ENCODE measurements at regions not wholly inside any gene's neighbourhood (a gene's known extent, or its start where the extent isn't known, plus 50 kb on each side); places are given as distances from the start of the nearest gene placed in this dataset.

GRCh38 chr11:29959488-29959887, 57.3 kb downstream of the KCNA4 start:
- no peak for DNase-seq (ENCODE audit: low spot score)
- H3K36me3 Mint-ChIP-seq (ENCODE audit: low read depth) = no peaks in the 10 kb centered on the region
- intact Hi-C loops (cut with micrococcal nuclease) = no loop called here
- no peak overlapping the region for H3K27ac Mint-ChIP-seq
- H3K9me3 Mint-ChIP-seq = peaks cover 6% of the 10 kb centered on the region
- H3K4me1 Mint-ChIP-seq (ENCODE audit: low read depth) = no peaks in the 10 kb centered on the region
- no peak overlapping the region for H3K4me3 Mint-ChIP-seq (ENCODE audit: low read depth)
- no peaks in the 10 kb centered on the region for H3K27me3 Mint-ChIP-seq (ENCODE audit: low read depth)

- intact Hi-C loops (cut with micrococcal nuclease) = no loop called here
- Mint-ChIP-seq H3K4me3 (ENCODE audit: low read depth) (no peak overlapping the region), H3K9me3 (peaks cover 13% of the 10 kb centered on the region), H3K27ac (no peak overlapping the region), H3K4me1 (ENCODE audit: low read depth) (no peaks in the 10 kb centered on the region), H3K27me3 (ENCODE audit: low read depth) (no peaks in the 10 kb centered on the region), H3K36me3 (ENCODE audit: low read depth) (no peaks in the 10 kb centered on the region)
- DNase-seq (ENCODE audit: low spot score) = no peak
Observed at GRCh38 chr11:29957431-29957830, 59.4 kb downstream of the KCNA4 start.

GRCh38 chr11:29956076-29956556, 60.7 kb downstream of the KCNA4 start:
- Mint-ChIP-seq H3K4me1 (ENCODE audit: low read depth) (no peaks in the 10 kb centered on the region), H3K4me3 (ENCODE audit: low read depth) (no peak overlapping the region), H3K27ac (no peak overlapping the region), H3K27me3 (ENCODE audit: low read depth) (no peaks in the 10 kb centered on the region), H3K36me3 (ENCODE audit: low read depth) (no peaks in the 10 kb centered on the region), H3K9me3 (peaks cover 19% of the 10 kb centered on the region)
- intact Hi-C loops (cut with micrococcal nuclease) = no loop called here
- DNase-seq (ENCODE audit: low spot score) = no peak

GRCh38 chr11:29943347-29943746, 73.5 kb downstream of the KCNA4 start:
- H3K4me3 Mint-ChIP-seq (ENCODE audit: low read depth) = no peak overlapping the region
- no peak overlapping the region for H3K27ac Mint-ChIP-seq
- no peaks in the 10 kb centered on the region for H3K4me1 Mint-ChIP-seq (ENCODE audit: low read depth)
- H3K9me3 Mint-ChIP-seq = peaks cover 17% of the 10 kb centered on the region
- no peak for DNase-seq (ENCODE audit: low spot score)
- intact Hi-C loops (cut with micrococcal nuclease) = no loop called here
- H3K27me3 Mint-ChIP-seq (ENCODE audit: low read depth) = no peaks in the 10 kb centered on the region
- H3K36me3 Mint-ChIP-seq (ENCODE audit: low read depth) = no peaks in the 10 kb centered on the region

GRCh38 chr11:29937526-29937925, 79.3 kb downstream of the KCNA4 start:
- intact Hi-C loops (cut with micrococcal nuclease) = no loop called here
- Mint-ChIP-seq H3K27ac (no peak overlapping the region), H3K27me3 (ENCODE audit: low read depth) (no peaks in the 10 kb centered on the region), H3K4me1 (ENCODE audit: low read depth) (no peaks in the 10 kb centered on the region), H3K36me3 (ENCODE audit: low read depth) (no peaks in the 10 kb centered on the region), H3K4me3 (ENCODE audit: low read depth) (no peak overlapping the region), H3K9me3 (peaks cover 14% of the 10 kb centered on the region)
- no peak for DNase-seq (ENCODE audit: low spot score)

DNA sequence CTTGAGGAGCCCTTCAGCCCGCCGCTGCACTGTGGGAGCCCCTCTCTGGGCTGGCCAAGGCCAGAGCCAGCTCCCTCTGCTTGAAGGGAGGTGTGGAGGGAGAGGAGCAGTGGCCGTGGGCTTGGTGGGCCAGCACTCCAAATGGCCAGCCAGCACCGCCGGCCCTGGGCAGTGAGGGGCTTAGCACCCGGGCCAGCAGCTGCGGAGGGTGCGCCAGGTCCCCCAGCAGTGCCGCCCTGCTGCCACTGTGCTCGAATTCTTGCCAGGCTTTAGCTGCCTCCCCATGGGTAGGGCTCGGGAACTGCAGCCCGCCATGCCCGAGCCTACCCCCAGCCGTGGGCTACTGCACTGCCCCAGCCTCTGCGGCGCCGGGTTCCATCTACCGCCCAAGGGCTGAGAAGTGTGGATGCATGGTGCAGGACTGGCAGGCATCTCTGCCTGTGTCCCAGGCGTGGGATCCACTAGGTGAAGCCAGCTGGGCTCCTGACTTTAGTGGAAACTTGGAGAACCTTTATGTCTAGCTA, 82.7 kb downstream of the KCNA4 start:
- Mint-ChIP-seq H3K27ac (no peak overlapping the region), H3K4me1 (ENCODE audit: low read depth) (no peaks in the 10 kb centered on the region), H3K9me3 (peaks cover 17% of the 10 kb centered on the region), H3K36me3 (ENCODE audit: low read depth) (no peaks in the 10 kb centered on the region), H3K4me3 (ENCODE audit: low read depth) (no peak overlapping the region), H3K27me3 (ENCODE audit: low read depth) (no peaks in the 10 kb centered on the region)
- no peak for DNase-seq (ENCODE audit: low spot score)
- intact Hi-C loops (cut with micrococcal nuclease) = no loop called here

GRCh38 chr11:29916040-29916439, 100.8 kb downstream of the KCNA4 start:
- Mint-ChIP-seq H3K27ac (no peak overlapping the region), H3K4me3 (ENCODE audit: low read depth) (no peak overlapping the region), H3K9me3 (peaks cover 34% of the 10 kb centered on the region), H3K4me1 (ENCODE audit: low read depth) (no peaks in the 10 kb centered on the region), H3K27me3 (ENCODE audit: low read depth) (no peaks in the 10 kb centered on the region), H3K36me3 (ENCODE audit: low read depth) (no peaks in the 10 kb centered on the region)
- DNase-seq (ENCODE audit: low spot score) = no peak
- intact Hi-C loops (cut with micrococcal nuclease) = no loop called here

GRCh38 chr11:29914203-29914930, 102.5 kb downstream of the KCNA4 start:
- Mint-ChIP-seq H3K27me3 (ENCODE audit: low read depth) (no peaks in the 10 kb centered on the region), H3K4me3 (ENCODE audit: low read depth) (no peak overlapping the region), H3K9me3 (peaks cover 34% of the 10 kb centered on the region), H3K36me3 (ENCODE audit: low read depth) (no peaks in the 10 kb centered on the region), H3K4me1 (ENCODE audit: low read depth) (no peaks in the 10 kb centered on the region), H3K27ac (no peak overlapping the region)
- intact Hi-C loops (cut with micrococcal nuclease) = no loop called here
- DNase-seq (ENCODE audit: low spot score) = no peak

DNA sequence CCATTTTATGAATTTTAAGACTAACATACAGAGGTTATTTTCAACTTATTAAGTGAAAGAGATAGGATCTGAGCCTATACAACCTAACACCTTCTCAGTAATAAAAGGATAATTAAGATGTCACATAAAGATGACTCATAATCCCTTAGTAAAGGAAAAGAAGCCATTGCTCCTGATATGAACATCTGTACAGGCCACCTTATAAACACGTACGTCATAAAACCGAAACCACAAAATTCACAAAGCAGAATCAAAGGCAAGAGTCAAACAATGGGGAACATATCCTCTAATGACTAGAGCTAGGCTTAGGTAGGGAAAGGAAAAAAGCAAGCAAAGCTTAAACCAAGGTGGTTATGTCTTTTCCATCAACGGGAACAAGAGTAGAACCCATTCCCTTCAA, 103.5 kb downstream of the KCNA4 start:
- DNase-seq (ENCODE audit: low spot score) = no peak
- Mint-ChIP-seq H3K27ac (no peak overlapping the region), H3K27me3 (ENCODE audit: low read depth) (no peaks in the 10 kb centered on the region), H3K4me1 (ENCODE audit: low read depth) (no peaks in the 10 kb centered on the region), H3K4me3 (ENCODE audit: low read depth) (no peak overlapping the region), H3K9me3 (peaks cover 29% of the 10 kb centered on the region), H3K36me3 (ENCODE audit: low read depth) (no peaks in the 10 kb centered on the region)
- intact Hi-C loops (cut with micrococcal nuclease) = no loop called here

- no peaks in the 10 kb centered on the region for H3K27me3 Mint-ChIP-seq (ENCODE audit: low read depth)
- H3K4me1 Mint-ChIP-seq (ENCODE audit: low read depth) = no peaks in the 10 kb centered on the region
- no peak overlapping the region for H3K27ac Mint-ChIP-seq
- H3K36me3 Mint-ChIP-seq (ENCODE audit: low read depth) = no peaks in the 10 kb centered on the region
- no peak overlapping the region for H3K4me3 Mint-ChIP-seq (ENCODE audit: low read depth)
- intact Hi-C loops (cut with micrococcal nuclease) = no loop called here
- DNase-seq (ENCODE audit: low spot score) = no peak
- peaks cover 17% of the 10 kb centered on the region for H3K9me3 Mint-ChIP-seq
Observed at GRCh38 chr11:29900382-29900781, 116.4 kb downstream of the KCNA4 start.

DNA sequence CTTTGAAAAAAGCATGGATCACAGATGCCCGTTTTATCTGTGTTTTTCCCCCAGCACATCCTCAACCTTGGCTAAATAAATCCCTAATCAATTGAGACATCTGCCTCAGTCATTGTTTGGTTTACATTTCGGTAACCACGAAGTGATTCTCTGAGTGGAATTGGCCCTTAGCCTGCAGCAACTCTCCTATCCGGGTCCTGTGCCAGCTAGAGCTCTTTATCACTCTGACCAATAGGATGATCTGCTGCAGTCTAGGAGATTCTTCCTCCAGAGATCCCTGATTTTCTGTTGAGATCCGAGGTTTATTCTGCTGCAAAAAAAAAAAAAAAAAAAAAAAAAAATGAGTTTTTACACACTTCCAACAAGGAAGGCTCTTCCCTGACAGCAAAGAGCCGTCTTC, 137.3 kb downstream of the KCNA4 start:
- H3K9me3 Mint-ChIP-seq = peaks cover 53% of the 10 kb centered on the region

DNA sequence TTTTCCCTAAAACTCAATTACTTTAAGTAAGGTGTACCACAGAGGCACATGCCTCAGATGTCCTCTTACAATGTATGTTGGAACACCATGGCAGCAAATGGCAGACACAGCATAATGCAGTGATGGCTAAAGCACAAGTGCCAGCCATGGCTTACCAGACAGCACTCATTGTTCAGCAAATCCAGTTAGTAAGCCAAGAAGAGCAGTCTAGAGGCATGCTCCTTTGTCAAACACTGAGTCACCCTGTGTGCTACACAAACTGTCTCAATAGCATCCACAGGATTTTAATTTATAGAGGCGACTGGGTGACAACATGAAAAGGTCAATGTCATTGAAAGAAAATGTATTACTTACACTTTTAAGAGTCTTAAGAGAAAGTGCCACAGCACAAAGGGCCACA, 140.6 kb downstream of the KCNA4 start:
- H3K9me3 Mint-ChIP-seq = peaks cover 66% of the 10 kb centered on the region
- intact Hi-C loops (cut with micrococcal nuclease) = no loop called here
- H3K27ac Mint-ChIP-seq = no peak overlapping the region
- no peak overlapping the region for H3K4me3 Mint-ChIP-seq (ENCODE audit: low read depth)
- no peaks in the 10 kb centered on the region for H3K36me3 Mint-ChIP-seq (ENCODE audit: low read depth)
- no peak for DNase-seq (ENCODE audit: low spot score)
- H3K4me1 Mint-ChIP-seq (ENCODE audit: low read depth) = no peaks in the 10 kb centered on the region
- H3K27me3 Mint-ChIP-seq (ENCODE audit: low read depth) = no peaks in the 10 kb centered on the region

More for the DNA sequence above, 137.3 kb downstream of the KCNA4 start:
- intact Hi-C loops (cut with micrococcal nuclease) = no loop called here
- no peaks in the 10 kb centered on the region for H3K4me1 Mint-ChIP-seq (ENCODE audit: low read depth)
- H3K4me3 Mint-ChIP-seq (ENCODE audit: low read depth) = no peak overlapping the region
- H3K36me3 Mint-ChIP-seq (ENCODE audit: low read depth) = no peaks in the 10 kb centered on the region
- DNase-seq (ENCODE audit: low spot score) = no peak
- no peak overlapping the region for H3K27ac Mint-ChIP-seq
- H3K27me3 Mint-ChIP-seq (ENCODE audit: low read depth) = no peaks in the 10 kb centered on the region

DNA sequence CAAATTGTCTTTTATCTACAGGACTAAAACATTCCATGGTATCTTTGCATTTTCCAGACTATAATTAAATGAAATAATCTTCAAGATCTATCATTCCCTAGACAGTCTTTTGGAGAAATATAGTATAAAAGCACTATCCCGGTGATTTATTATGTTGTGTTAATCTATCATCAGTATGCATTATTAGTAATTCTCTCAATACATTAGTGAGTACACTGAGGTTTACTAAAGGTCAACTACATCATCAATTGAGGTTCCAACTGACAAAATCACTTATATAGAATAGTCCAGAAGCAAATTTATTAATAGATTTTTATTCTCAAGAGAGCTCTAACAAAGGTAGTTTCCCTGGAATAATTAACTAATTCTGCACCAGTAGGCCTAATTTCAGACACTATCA, 169.6 kb downstream of the KCNA4 start:
- Mint-ChIP-seq H3K4me1 (ENCODE audit: low read depth) (no peaks in the 10 kb centered on the region), H3K9me3 (peaks cover 28% of the 10 kb centered on the region), H3K27ac (no peak overlapping the region), H3K4me3 (ENCODE audit: low read depth) (no peak overlapping the region), H3K36me3 (ENCODE audit: low read depth) (no peaks in the 10 kb centered on the region), H3K27me3 (ENCODE audit: low read depth) (no peaks in the 10 kb centered on the region)
- DNase-seq (ENCODE audit: low spot score) = no peak
- intact Hi-C loops (cut with micrococcal nuclease) = no loop called here

Measured in activated T-helper 2 cell treated with anti-CD3 and anti-CD28 coated beads, Interferon-gamma antibody, Interleukin-2, Interleukin-4, amounts not matched to agents 10 μg/mL and 5 μg/mL and 100 μg/mL, durations not matched to agents 14 hours and 24 hours and 36 hours (primary cell).